WTC11 (cell line): ENCODE measurements at regions not wholly inside any gene's neighbourhood (a gene's known extent, or its start where the extent isn't known, plus 50 kb on each side); places are given as distances from the start of the nearest gene placed in this dataset.

Source experiments
- CBFB ChIP-seq: sonication (generic); formaldehyde crosslinking; IDR thresholded peaks from 2 replicates; pipeline ENCODE4 v1.8.1; 2022; ENCODE audit warnings: mild to moderate bottlenecking, low read depth, missing genetic modification reagents
- MLX ChIP-seq: sonication (generic); formaldehyde crosslinking; IDR thresholded peaks from 2 replicates; pipeline ENCODE4 v1.8.1; 2023; ENCODE audit warnings: mild to moderate bottlenecking, missing genetic modification reagents, moderate library complexity
- ZNF396 ChIP-seq: fragments of 250-450 bp; sonication (Bioruptor Pico); IDR thresholded peaks from 2 replicates; pipeline ENCODE4 v1.8.0; 2021; ENCODE audit warnings: mild to moderate bottlenecking, moderate library complexity, borderline replicate concordance
- ZNF416 ChIP-seq: fragments of 250-450 bp; sonication (Bioruptor Pico); IDR thresholded peaks from 2 replicates; pipeline ENCODE4 v1.9.0; 2021; ENCODE audit warnings: mild to moderate bottlenecking, inconsistent platforms
- TF ChIP-seq, protein P1 (sequence below): fragments of 200-600 bp; IDR thresholded peaks from 2 replicates; pipeline ENCODE4 v1.8.0; 2022; ENCODE audit warnings: antibody characterized with exemption
- TF ChIP-seq, protein P2 (sequence below): sonication (generic); formaldehyde crosslinking; IDR thresholded peaks from 2 replicates; pipeline ENCODE4 v1.8.1; 2022; ENCODE audit warnings: low read depth, mild to moderate bottlenecking, moderate library complexity, missing genetic modification reagents, borderline replicate concordance
- TF ChIP-seq, protein P3 (sequence below): sonication (generic); formaldehyde crosslinking; IDR thresholded peaks from 2 replicates; pipeline ENCODE4 v1.8.1; 2023; ENCODE audit warnings: mild to moderate bottlenecking, missing genetic modification reagents, moderate library complexity

- TF ChIP-seq, protein P1, sequence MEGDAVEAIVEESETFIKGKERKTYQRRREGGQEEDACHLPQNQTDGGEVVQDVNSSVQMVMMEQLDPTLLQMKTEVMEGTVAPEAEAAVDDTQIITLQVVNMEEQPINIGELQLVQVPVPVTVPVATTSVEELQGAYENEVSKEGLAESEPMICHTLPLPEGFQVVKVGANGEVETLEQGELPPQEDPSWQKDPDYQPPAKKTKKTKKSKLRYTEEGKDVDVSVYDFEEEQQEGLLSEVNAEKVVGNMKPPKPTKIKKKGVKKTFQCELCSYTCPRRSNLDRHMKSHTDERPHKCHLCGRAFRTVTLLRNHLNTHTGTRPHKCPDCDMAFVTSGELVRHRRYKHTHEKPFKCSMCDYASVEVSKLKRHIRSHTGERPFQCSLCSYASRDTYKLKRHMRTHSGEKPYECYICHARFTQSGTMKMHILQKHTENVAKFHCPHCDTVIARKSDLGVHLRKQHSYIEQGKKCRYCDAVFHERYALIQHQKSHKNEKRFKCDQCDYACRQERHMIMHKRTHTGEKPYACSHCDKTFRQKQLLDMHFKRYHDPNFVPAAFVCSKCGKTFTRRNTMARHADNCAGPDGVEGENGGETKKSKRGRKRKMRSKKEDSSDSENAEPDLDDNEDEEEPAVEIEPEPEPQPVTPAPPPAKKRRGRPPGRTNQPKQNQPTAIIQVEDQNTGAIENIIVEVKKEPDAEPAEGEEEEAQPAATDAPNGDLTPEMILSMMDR: no peak
- TF ChIP-seq ZNF416 (CRISPR knock-in tag) (no peak), ZNF396 (CRISPR knock-in tag) (no peak), MLX (CRISPR knock-in tag) (no peak), CBFB (CRISPR knock-in tag) (no peak)
- TF ChIP-seq, protein P2, sequence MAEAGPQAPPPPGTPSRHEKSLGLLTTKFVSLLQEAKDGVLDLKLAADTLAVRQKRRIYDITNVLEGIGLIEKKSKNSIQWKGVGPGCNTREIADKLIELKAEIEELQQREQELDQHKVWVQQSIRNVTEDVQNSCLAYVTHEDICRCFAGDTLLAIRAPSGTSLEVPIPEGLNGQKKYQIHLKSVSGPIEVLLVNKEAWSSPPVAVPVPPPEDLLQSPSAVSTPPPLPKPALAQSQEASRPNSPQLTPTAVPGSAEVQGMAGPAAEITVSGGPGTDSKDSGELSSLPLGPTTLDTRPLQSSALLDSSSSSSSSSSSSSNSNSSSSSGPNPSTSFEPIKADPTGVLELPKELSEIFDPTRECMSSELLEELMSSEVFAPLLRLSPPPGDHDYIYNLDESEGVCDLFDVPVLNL (CRISPR knock-in tag): no peak
- TF ChIP-seq, protein P3, sequence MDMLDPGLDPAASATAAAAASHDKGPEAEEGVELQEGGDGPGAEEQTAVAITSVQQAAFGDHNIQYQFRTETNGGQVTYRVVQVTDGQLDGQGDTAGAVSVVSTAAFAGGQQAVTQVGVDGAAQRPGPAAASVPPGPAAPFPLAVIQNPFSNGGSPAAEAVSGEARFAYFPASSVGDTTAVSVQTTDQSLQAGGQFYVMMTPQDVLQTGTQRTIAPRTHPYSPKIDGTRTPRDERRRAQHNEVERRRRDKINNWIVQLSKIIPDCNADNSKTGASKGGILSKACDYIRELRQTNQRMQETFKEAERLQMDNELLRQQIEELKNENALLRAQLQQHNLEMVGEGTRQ (CRISPR knock-in tag): no peak
Observed at GRCh38 chr22:23467721-23468294, 112.3 kb downstream of the IGLL1 start.
